GM19238 (cell line): ENCODE measurements at regions not wholly inside any gene's neighbourhood (a gene's known extent, or its start where the extent isn't known, plus 50 kb on each side); places are given as distances from the start of the nearest gene placed in this dataset.

ENCODE experiments used
- DNase-seq: peaks from one replicate; pipeline ENCODE4 v3.0.0; 2011; ENCODE audit warnings: low spot score; ENCODE audit not compliant: insufficient read length

- no peak for DNase-seq
Observed at GRCh38 chr12:67489007-67489406, 159.5 kb upstream of the DYRK2 start.

GRCh38 chr12:67496581-67496980 is 152.0 kb upstream of the DYRK2 start:
- DNase-seq: no peak

GRCh38 chr12:67498991-67499390 is 149.6 kb upstream of the DYRK2 start:
- no peak for DNase-seq

GRCh38 chr12:67501362-67501761 is 147.2 kb upstream of the DYRK2 start:
- DNase-seq: no peak

DNA sequence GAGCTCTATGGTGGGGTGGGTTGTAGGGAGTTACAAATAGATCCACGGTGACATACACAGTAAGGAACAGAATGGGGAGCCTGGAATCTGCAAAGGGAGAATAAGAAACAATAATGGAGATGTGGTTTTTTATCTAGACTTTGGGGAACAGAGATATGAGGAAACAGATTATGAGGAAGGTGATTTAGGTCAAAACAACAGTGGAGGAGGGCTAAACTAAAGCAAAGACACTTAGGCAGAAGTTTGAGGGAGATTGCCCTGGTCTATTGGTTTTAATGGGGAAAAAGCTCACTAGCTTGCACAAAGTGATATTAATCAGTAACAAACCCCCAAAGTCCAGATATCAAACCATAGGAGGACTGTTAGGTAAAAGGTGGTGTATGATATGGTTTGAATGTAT is 144.5 kb upstream of the DYRK2 start:
- DNase-seq: no peak

GRCh38 chr12:67506739-67507138 is 141.8 kb upstream of the DYRK2 start:
- DNase-seq: no peak

GRCh38 chr12:67508830-67509229 is 139.7 kb upstream of the DYRK2 start:
- DNase-seq: no peak

- DNase-seq: no peak
Observed at GRCh38 chr12:67509666-67510386, 138.7 kb upstream of the DYRK2 start.

DNA sequence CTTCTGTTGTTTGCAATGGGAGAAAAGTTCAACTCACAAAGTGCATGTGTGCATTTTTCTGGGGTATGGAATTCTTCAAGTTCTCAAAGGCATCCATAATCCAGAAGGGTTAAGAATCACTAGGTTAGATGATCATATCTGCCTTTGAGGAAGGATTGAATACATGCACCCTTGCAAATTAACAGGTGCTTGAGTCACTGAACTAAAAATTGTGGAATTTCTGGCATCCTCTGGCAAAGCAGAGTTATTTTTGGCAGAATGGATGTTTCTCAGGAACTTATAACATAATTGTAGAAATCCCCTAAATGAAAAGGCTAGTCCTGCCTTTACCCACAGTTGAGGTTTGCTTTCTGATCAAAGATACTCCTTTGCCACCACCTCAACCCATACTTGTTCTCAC is 136.5 kb upstream of the DYRK2 start:
- DNase-seq: no peak

DNA sequence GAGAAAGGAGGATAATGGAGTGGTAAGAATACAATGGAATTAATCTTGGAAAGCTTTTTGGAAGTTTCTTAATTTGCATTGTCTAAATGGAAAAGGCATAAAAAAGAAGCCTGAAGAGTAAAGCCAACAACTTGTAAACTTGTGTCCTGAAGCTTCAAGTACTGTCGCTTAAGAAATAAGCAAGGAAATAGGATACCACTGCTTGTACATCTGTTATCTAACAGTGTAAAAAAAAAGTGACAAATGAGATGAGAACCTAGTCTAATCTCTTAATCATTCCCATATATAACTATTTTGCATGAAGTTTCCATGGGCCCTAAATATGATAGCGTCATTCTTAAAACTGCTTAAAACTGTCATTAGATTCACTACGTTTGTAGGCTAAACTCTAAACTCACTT is 134.0 kb upstream of the DYRK2 start:
- no peak for DNase-seq

GRCh38 chr12:67515679-67516340 is 132.7 kb upstream of the DYRK2 start:
- DNase-seq: no peak

GRCh38 chr12:67517181-67517887 is 131.2 kb upstream of the DYRK2 start:
- DNase-seq: no peak

GRCh38 chr12:67519484-67520433 is 128.8 kb upstream of the DYRK2 start:
- no peak for DNase-seq

GRCh38 chr12:67520606-67521005 is 127.9 kb upstream of the DYRK2 start:
- no peak for DNase-seq

DNA sequence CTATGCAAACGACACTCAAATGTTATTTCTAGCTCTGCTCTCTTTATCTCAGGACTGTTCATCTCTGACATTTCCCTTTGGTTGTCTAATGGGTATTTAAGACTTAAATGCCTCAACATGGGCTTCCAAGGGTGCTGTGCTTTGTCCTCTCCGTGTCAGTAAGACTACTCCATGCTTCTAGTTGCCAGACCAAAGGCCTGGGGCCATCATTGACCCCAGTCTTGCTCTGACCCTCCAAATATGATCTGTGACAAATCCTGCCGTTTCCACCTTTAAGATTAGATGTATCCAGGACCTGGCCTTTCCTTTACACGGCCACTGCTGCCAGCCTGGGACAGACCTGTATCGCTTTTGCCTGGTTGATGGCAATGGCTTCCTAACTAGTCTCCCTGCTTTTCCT is 126.3 kb upstream of the DYRK2 start:
- no peak for DNase-seq

- no peak for DNase-seq
Observed at GRCh38 chr12:67523538-67523937, 125.0 kb upstream of the DYRK2 start.

- DNase-seq: no peak
Observed at GRCh38 chr12:67524861-67525616, 123.5 kb upstream of the DYRK2 start.

DNA sequence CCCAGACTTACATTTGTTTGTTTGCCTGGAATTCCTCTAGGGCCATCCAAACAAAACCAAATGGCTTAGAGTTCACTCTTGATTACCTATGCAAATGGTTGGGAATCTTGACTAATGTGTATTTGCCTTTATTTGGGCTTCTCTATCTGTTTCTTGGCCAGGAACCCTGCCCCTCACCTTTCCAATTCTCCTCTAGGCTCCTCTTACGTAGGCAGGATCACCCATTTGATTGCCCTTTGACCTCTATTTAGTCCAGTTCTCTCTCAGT is 123.0 kb upstream of the DYRK2 start:
- no peak for DNase-seq

DNA sequence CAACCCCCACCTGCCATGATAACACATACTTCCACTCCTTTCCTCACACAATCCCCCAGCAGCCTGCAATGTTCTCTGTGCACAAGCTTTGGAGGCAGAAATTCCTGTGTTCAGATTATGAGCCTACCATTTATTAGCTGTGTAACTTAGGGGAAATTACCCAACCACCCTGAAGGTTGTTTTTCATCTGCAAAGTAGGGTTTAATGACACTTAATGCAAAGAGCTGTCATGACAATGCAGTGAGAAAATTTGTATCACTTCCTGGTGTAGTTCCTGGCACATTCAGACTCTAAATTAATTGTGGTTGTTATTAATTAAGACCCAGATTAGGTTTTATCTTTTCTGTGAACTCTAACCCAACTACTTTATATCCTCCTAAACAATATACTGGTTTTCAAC is 122.4 kb upstream of the DYRK2 start:
- DNase-seq: no peak

DNA sequence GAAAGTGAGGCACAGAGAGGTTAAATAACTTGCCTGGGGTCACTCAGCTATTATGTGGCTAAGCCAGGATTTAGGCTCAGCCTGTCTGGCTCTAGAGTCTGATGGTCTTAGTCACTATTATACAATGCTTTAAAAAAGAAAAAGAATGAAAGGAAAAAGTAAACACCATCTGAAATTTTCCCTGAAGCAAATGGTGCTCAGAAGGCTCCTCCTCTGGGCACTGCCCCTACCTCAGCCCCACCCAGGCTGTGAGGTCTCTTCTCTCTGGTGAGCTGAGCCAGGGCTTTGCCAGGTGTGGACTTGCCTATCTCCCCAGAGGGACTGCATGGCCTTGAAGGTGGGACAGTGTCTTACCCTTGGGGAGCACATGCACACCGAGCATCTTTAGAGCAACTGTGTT is 117.5 kb upstream of the DYRK2 start:
- no peak for DNase-seq

DNA sequence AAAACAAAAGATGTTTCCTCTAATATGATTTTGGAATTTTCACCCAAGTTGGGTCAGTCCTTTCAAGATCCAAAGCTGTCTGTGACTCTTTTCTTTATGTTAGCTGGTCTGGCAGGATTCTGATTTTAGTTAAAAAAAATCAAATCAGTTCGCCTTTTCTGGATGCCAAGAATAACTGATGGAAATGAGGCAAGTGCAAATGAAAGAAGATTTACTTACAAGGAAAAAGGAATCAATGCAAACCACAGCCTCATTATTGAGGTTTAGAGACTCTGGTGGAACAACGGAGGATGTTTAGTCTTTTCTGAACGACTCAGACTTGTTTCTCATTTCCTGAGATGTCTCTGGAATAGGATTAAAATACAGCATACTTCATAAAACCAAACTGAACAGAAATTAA is 117.0 kb upstream of the DYRK2 start:
- no peak for DNase-seq
